K562 (cell line): ENCODE measurements at regions not wholly inside any gene's neighbourhood (a gene's known extent, or its start where the extent isn't known, plus 50 kb on each side); places are given as distances from the start of the nearest gene placed in this dataset.

Experiments
- CBFB ChIP-seq: sonication (generic); formaldehyde crosslinking; IDR thresholded peaks from 2 replicates; pipeline ENCODE4 v1.4.0; 2020; ENCODE audit warnings: mild to moderate bottlenecking, missing genetic modification reagents
- CBX1 ChIP-seq: sonication (generic); IDR thresholded peaks from 2 replicates; pipeline ENCODE4 v1.6.1; 2016; ENCODE audit warnings: antibody characterized with exemption, low read depth, mild to moderate bottlenecking
- E2F8 ChIP-seq: fragments of 450-650 bp; IDR thresholded peaks from 2 replicates; pipeline ENCODE4 v1.7.1; 2018; ENCODE audit warnings: mild to moderate bottlenecking, low read depth; ENCODE audit not compliant: partially characterized antibody
- ESRRA ChIP-seq: fragments of 450-650 bp; IDR thresholded peaks from 2 replicates; pipeline ENCODE4 v1.6.1; 2014; ENCODE audit warnings: low read depth, mild to moderate bottlenecking, moderate library complexity, borderline replicate concordance
- ESRRB ChIP-seq: fragments of 250-450 bp; sonication (Bioruptor Pico); IDR thresholded peaks from 2 replicates; pipeline ENCODE4 v1.5.0; 2020; ENCODE audit warnings: mild to moderate bottlenecking, moderate library complexity, borderline replicate concordance
- HDAC6 ChIP-seq: IDR thresholded peaks from 2 replicates; pipeline ENCODE4 v1.6.1; 2012; ENCODE audit warnings: low read depth, mild to moderate bottlenecking, control low read depth, inconsistent platforms, low read length, moderate library complexity
- HDGF ChIP-seq: fragments of 450-650 bp; IDR thresholded peaks from 2 replicates; pipeline ENCODE4 v1.6.1; 2016
- KLF16 ChIP-seq: IDR thresholded peaks from 2 replicates; pipeline ENCODE4 v1.6.1; 2016; ENCODE audit warnings: antibody characterized with exemption
- NBN ChIP-seq: fragments of 450-650 bp; IDR thresholded peaks from 2 replicates; pipeline ENCODE4 v1.6.1; 2016; ENCODE audit warnings: low read depth, mild to moderate bottlenecking
- PHB2 ChIP-seq: fragments of 450-650 bp; IDR thresholded peaks from 2 replicates; pipeline ENCODE4 v1.6.1; 2017; ENCODE audit warnings: low read depth
- PML ChIP-seq: IDR thresholded peaks from 2 replicates; pipeline ENCODE4 v1.6.1; 2012; ENCODE audit warnings: low read length, inconsistent platforms
- STAT5B ChIP-seq: fragments of 250-450 bp; sonication (Bioruptor Pico); IDR thresholded peaks from 2 replicates; pipeline ENCODE4 v1.8.0; 2021; ENCODE audit warnings: mild to moderate bottlenecking, inconsistent platforms
- TF ChIP-seq, protein P1 (sequence below): fragments of 250-450 bp; sonication (Bioruptor Pico); IDR thresholded peaks from 2 replicates; pipeline ENCODE4 v1.4.0; 2020; ENCODE audit warnings: borderline replicate concordance
- TF ChIP-seq, protein P2 (sequence below): fragments of 450-650 bp; IDR thresholded peaks from 2 replicates; pipeline ENCODE4 v1.6.1; 2016; ENCODE audit warnings: mild to moderate bottlenecking, moderate library complexity

GRCh38 chr5:40052808-40053207 lies 626.9 kb upstream of the PTGER4 start (continued):
- TF ChIP-seq, protein P1, sequence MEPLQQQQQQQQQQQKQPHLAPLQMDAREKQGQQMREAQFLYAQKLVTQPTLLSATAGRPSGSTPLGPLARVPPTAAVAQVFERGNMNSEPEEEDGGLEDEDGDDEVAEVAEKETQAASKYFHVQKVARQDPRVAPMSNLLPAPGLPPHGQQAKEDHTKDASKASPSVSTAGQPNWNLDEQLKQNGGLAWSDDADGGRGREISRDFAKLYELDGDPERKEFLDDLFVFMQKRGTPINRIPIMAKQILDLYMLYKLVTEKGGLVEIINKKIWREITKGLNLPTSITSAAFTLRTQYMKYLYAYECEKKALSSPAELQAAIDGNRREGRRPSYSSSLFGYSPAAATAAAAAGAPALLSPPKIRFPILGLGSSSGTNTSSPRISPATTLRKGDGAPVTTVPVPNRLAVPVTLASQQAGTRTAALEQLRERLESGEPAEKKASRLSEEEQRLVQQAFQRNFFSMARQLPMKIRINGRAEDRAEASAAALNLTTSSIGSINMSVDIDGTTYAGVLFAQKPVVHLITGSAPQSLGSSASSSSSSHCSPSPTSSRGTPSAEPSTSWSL (CRISPR knock-in tag): no peak
- no peak for TF ChIP-seq CBFB (CRISPR knock-in tag)
- TF ChIP-seq ESRRB (CRISPR knock-in tag): no peak
- TF ChIP-seq, protein P2, sequence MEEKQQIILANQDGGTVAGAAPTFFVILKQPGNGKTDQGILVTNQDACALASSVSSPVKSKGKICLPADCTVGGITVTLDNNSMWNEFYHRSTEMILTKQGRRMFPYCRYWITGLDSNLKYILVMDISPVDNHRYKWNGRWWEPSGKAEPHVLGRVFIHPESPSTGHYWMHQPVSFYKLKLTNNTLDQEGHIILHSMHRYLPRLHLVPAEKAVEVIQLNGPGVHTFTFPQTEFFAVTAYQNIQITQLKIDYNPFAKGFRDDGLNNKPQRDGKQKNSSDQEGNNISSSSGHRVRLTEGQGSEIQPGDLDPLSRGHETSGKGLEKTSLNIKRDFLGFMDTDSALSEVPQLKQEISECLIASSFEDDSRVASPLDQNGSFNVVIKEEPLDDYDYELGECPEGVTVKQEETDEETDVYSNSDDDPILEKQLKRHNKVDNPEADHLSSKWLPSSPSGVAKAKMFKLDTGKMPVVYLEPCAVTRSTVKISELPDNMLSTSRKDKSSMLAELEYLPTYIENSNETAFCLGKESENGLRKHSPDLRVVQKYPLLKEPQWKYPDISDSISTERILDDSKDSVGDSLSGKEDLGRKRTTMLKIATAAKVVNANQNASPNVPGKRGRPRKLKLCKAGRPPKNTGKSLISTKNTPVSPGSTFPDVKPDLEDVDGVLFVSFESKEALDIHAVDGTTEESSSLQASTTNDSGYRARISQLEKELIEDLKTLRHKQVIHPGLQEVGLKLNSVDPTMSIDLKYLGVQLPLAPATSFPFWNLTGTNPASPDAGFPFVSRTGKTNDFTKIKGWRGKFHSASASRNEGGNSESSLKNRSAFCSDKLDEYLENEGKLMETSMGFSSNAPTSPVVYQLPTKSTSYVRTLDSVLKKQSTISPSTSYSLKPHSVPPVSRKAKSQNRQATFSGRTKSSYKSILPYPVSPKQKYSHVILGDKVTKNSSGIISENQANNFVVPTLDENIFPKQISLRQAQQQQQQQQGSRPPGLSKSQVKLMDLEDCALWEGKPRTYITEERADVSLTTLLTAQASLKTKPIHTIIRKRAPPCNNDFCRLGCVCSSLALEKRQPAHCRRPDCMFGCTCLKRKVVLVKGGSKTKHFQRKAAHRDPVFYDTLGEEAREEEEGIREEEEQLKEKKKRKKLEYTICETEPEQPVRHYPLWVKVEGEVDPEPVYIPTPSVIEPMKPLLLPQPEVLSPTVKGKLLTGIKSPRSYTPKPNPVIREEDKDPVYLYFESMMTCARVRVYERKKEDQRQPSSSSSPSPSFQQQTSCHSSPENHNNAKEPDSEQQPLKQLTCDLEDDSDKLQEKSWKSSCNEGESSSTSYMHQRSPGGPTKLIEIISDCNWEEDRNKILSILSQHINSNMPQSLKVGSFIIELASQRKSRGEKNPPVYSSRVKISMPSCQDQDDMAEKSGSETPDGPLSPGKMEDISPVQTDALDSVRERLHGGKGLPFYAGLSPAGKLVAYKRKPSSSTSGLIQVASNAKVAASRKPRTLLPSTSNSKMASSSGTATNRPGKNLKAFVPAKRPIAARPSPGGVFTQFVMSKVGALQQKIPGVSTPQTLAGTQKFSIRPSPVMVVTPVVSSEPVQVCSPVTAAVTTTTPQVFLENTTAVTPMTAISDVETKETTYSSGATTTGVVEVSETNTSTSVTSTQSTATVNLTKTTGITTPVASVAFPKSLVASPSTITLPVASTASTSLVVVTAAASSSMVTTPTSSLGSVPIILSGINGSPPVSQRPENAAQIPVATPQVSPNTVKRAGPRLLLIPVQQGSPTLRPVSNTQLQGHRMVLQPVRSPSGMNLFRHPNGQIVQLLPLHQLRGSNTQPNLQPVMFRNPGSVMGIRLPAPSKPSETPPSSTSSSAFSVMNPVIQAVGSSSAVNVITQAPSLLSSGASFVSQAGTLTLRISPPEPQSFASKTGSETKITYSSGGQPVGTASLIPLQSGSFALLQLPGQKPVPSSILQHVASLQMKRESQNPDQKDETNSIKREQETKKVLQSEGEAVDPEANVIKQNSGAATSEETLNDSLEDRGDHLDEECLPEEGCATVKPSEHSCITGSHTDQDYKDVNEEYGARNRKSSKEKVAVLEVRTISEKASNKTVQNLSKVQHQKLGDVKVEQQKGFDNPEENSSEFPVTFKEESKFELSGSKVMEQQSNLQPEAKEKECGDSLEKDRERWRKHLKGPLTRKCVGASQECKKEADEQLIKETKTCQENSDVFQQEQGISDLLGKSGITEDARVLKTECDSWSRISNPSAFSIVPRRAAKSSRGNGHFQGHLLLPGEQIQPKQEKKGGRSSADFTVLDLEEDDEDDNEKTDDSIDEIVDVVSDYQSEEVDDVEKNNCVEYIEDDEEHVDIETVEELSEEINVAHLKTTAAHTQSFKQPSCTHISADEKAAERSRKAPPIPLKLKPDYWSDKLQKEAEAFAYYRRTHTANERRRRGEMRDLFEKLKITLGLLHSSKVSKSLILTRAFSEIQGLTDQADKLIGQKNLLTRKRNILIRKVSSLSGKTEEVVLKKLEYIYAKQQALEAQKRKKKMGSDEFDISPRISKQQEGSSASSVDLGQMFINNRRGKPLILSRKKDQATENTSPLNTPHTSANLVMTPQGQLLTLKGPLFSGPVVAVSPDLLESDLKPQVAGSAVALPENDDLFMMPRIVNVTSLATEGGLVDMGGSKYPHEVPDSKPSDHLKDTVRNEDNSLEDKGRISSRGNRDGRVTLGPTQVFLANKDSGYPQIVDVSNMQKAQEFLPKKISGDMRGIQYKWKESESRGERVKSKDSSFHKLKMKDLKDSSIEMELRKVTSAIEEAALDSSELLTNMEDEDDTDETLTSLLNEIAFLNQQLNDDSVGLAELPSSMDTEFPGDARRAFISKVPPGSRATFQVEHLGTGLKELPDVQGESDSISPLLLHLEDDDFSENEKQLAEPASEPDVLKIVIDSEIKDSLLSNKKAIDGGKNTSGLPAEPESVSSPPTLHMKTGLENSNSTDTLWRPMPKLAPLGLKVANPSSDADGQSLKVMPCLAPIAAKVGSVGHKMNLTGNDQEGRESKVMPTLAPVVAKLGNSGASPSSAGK: no peak
- no peak for TF ChIP-seq ESRRA
- TF ChIP-seq HDGF: no peak
- no peak for TF ChIP-seq CBX1
- no peak for TF ChIP-seq HDAC6
- TF ChIP-seq PHB2: no peak
- peak; percentile 26; the same call in 1 of the 2 replicates for TF ChIP-seq KLF16
- TF ChIP-seq E2F8: no peak
- no peak for TF ChIP-seq STAT5B (CRISPR knock-in tag)
- TF ChIP-seq PML: peak; percentile 42; the same call in 1 of the 2 replicates
- TF ChIP-seq NBN: no peak
